GM12865 (cell line): ENCODE measurements at regions not wholly inside any gene's neighbourhood (a gene's known extent, or its start where the extent isn't known, plus 50 kb on each side); places are given as distances from the start of the nearest gene placed in this dataset.

ENCODE experiments used
- DNase-seq: peaks from one replicate; pipeline ENCODE4 v3.0.0; 2010; ENCODE audit warnings: low read depth
- H3K4me3 ChIP-seq: 2 replicates; pipeline ENCODE4 v1.5.1; 2011; ENCODE audit warnings: mild to moderate bottlenecking, low read depth, low read length, control low read depth
- CTCF ChIP-seq: IDR thresholded peaks from 2 replicates; pipeline ENCODE4 v1.5.1; 2011; ENCODE audit warnings: low read length, control low read depth, low read depth, inconsistent platforms; ENCODE audit not compliant: insufficient read depth; ENCODE audit errors: missing control alignments

- H3K4me3 ChIP-seq = no peak overlapping the region
- no peak for TF ChIP-seq CTCF
- DNase-seq = no peak
Measured at GRCh38 chr6:44567406-44567805, 179.9 kb downstream of the CDC5L start.

- no peak for DNase-seq
Measured at GRCh38 chr6:44569131-44569530, 181.6 kb downstream of the CDC5L start.

GRCh38 chr6:44569931-44570385, 182.5 kb downstream of the CDC5L start:
- no peak overlapping the region for H3K4me3 ChIP-seq
- TF ChIP-seq CTCF = no peak
- DNase-seq = no peak

More at GRCh38 chr6:44569131-44569530, 181.6 kb downstream of the CDC5L start:
- TF ChIP-seq CTCF = no peak
- H3K4me3 ChIP-seq = no peak overlapping the region

- no peak for TF ChIP-seq CTCF
- H3K4me3 ChIP-seq = no peak overlapping the region
- no peak for DNase-seq
Measured at GRCh38 chr6:44571510-44571909, 184.0 kb downstream of the CDC5L start.

GRCh38 chr6:44572346-44572745, 184.8 kb downstream of the CDC5L start:
- no peak for TF ChIP-seq CTCF
- DNase-seq = no peak
- no peak overlapping the region for H3K4me3 ChIP-seq

- no peak overlapping the region for H3K4me3 ChIP-seq
- DNase-seq = no peak
- TF ChIP-seq CTCF = no peak
Measured at GRCh38 chr6:44575644-44576043, 188.1 kb downstream of the CDC5L start.

- H3K4me3 ChIP-seq = no peak overlapping the region
- TF ChIP-seq CTCF = no peak
- no peak for DNase-seq
Measured at GRCh38 chr6:44576132-44576631, 188.7 kb downstream of the CDC5L start.
